ENCODE measurements at regions not wholly inside any gene's neighbourhood (a gene's known extent, or its start where the extent isn't known, plus 50 kb on each side); places are given as distances from the start of the nearest gene placed in this dataset.
"Not testable (repeated sequence)": the region's sequence is repeated elsewhere in the genome, so short reads cannot be mapped to it uniquely, and the experiment has no call there.

- 59 to 78% (median 63%) methylated on average over 2 of the region's 2 CpGs for WGBS, 3 donors
- Histone ChIP-seq H3K4me1 (ENCODE audit: control insufficient read depth in 3 of 3, insufficient read depth in 2 of 3, low read depth in 1 of 3, low read length in 2 of 3) (no peaks in the 10 kb centered on the region), H3K36me3 (ENCODE audit: control insufficient read depth in 3 of 3, insufficient read depth in 2 of 3, low read depth in 1 of 3, low read length in 3 of 3) (no peaks in the 10 kb centered on the region), H3K27ac (ENCODE audit: low read depth in 1 of 3, low read length in 2 of 3) (no peak overlapping the region), H3K4me3 (ENCODE audit: low read depth in 1 of 3, low read length in 3 of 3) (no peak overlapping the region), H3K27me3 (ENCODE audit: control insufficient read depth in 3 of 3, insufficient read depth in 3 of 3, low read length in 3 of 3) (peaks cover 0 to 9% (median 7%) of the 10 kb centered on the region in 3 donors), H3K9me3 (ENCODE audit: control insufficient read depth in 2 of 2, insufficient read depth in 1 of 2, low read depth in 1 of 2, low read length in 1 of 2) (no peaks in the 10 kb centered on the region)
- FAIRE-seq (no peak), DNase-seq (no peak)
Measured at GRCh38 chr1:38500891-38501290, 358.7 kb downstream of the RRAGC start.

DNA sequence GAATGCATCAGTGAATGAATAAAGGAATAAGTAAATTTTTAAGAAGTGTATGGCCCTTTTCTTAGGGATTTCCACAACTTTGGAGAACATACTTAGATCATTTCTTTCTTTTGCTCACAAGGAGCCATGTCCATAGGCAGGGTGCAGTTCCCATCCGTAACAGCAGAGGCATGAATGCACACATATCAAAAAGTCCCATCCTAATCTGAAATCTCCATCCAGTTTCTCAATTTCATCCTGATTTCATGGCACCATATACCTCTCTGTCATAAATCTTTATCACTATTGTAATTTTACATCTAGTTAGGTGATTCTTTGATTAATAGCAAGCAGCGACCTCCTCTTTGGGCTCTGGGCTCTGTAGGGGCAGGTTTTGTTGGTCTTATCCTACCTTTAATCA lies 359.2 kb downstream of the RRAGC start:
- H3K4me1 ChIP-seq (ENCODE audit: control insufficient read depth in 3 of 3, insufficient read depth in 2 of 3, low read depth in 1 of 3, low read length in 2 of 3), result no peaks in the 10 kb centered on the region
- H3K27ac ChIP-seq (ENCODE audit: low read depth in 1 of 3, low read length in 2 of 3), result no peak overlapping the region
- no peak for FAIRE-seq
- no peaks in the 10 kb centered on the region for H3K36me3 ChIP-seq (ENCODE audit: control insufficient read depth in 3 of 3, insufficient read depth in 2 of 3, low read depth in 1 of 3, low read length in 3 of 3)
- H3K9me3 ChIP-seq (ENCODE audit: control insufficient read depth in 2 of 2, insufficient read depth in 1 of 2, low read depth in 1 of 2, low read length in 1 of 2), result no peaks in the 10 kb centered on the region
- peaks cover 0 to 9% (median 7%) of the 10 kb centered on the region in 3 donors for H3K27me3 ChIP-seq (ENCODE audit: control insufficient read depth in 3 of 3, insufficient read depth in 3 of 3, low read length in 3 of 3)
- no peak overlapping the region for H3K4me3 ChIP-seq (ENCODE audit: low read depth in 1 of 3, low read length in 3 of 3)
- DNase-seq, result no peak
- 52 to 80% (median 54%) methylated on average over 2 of the region's 2 CpGs for WGBS, 3 donors

- FAIRE-seq (no peak), DNase-seq (no peak)
- H3K4me3 ChIP-seq (ENCODE audit: low read depth in 1 of 3, low read length in 3 of 3), result no peak overlapping the region
- H3K36me3 ChIP-seq (ENCODE audit: control insufficient read depth in 3 of 3, insufficient read depth in 2 of 3, low read depth in 1 of 3, low read length in 3 of 3), result no peaks in the 10 kb centered on the region
- no peak overlapping the region for H3K27ac ChIP-seq (ENCODE audit: low read depth in 1 of 3, low read length in 2 of 3)
- 29 to 39% (median 32%) methylated on average over 6 to 7 of the region's 7 CpGs for WGBS, 3 donors
- H3K9me3 ChIP-seq (ENCODE audit: control insufficient read depth in 2 of 2, insufficient read depth in 1 of 2, low read depth in 1 of 2, low read length in 1 of 2), result no peaks in the 10 kb centered on the region
- H3K27me3 ChIP-seq (ENCODE audit: control insufficient read depth in 3 of 3, insufficient read depth in 3 of 3, low read length in 3 of 3), result peaks cover 0 to 7% (median 7%) of the 10 kb centered on the region in 3 donors
- H3K4me1 ChIP-seq (ENCODE audit: control insufficient read depth in 3 of 3, insufficient read depth in 2 of 3, low read depth in 1 of 3, low read length in 2 of 3), result no peaks in the 10 kb centered on the region
Measured at GRCh38 chr1:38498686-38499085, 360.9 kb downstream of the RRAGC start.

GRCh38 chr1:38497921-38498656 lies 361.5 kb downstream of the RRAGC start:
- H3K4me1 ChIP-seq (ENCODE audit: control insufficient read depth in 3 of 3, insufficient read depth in 2 of 3, low read depth in 1 of 3, low read length in 2 of 3), result no peaks in the 10 kb centered on the region
- DNase-seq, result no peak
- H3K27me3 ChIP-seq (ENCODE audit: control insufficient read depth in 3 of 3, insufficient read depth in 3 of 3, low read length in 3 of 3), result peaks cover 0 to 7% (median 7%) of the 10 kb centered on the region in 3 donors
- H3K36me3 ChIP-seq (ENCODE audit: control insufficient read depth in 3 of 3, insufficient read depth in 2 of 3, low read depth in 1 of 3, low read length in 3 of 3), result no peaks in the 10 kb centered on the region
- H3K27ac ChIP-seq (ENCODE audit: low read depth in 1 of 3, low read length in 2 of 3), result no peak overlapping the region
- no peaks in the 10 kb centered on the region for H3K9me3 ChIP-seq (ENCODE audit: control insufficient read depth in 2 of 2, insufficient read depth in 1 of 2, low read depth in 1 of 2, low read length in 1 of 2)
- WGBS, 3 donors, result 50 to 56% (median 55%) methylated on average over 7 of the region's 7 CpGs
- no peak overlapping the region for H3K4me3 ChIP-seq (ENCODE audit: low read depth in 1 of 3, low read length in 3 of 3)
- FAIRE-seq, result no peak

DNA sequence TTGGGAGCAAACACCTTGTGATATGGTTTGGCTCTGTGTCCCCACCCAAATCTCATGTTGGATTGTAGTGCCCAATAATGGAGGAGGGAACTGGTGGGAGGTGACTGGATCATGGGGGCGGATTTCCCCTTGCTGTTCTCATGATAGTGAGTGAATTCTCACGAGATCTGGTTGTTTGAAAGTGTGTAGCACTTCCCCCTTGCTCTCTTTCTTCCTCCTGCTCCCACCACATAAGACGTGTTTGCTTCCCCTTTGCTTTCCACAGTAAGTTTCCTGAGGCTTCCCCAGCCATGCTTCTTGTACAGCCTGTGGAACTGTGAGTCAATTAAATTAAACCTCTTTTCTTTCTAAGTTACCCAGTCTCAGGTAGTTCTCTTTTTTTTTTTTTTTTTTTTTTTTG lies 366.3 kb downstream of the RRAGC start:
- H3K27me3 ChIP-seq (ENCODE audit: control insufficient read depth in 3 of 3, insufficient read depth in 3 of 3, low read length in 3 of 3); H3K27ac ChIP-seq (ENCODE audit: low read depth in 1 of 3, low read length in 2 of 3); H3K4me1 ChIP-seq (ENCODE audit: control insufficient read depth in 3 of 3, insufficient read depth in 2 of 3, low read depth in 1 of 3, low read length in 2 of 3); DNase-seq; H3K36me3 ChIP-seq (ENCODE audit: control insufficient read depth in 3 of 3, insufficient read depth in 2 of 3, low read depth in 1 of 3, low read length in 3 of 3); H3K9me3 ChIP-seq (ENCODE audit: control insufficient read depth in 2 of 2, insufficient read depth in 1 of 2, low read depth in 1 of 2, low read length in 1 of 2); H3K4me3 ChIP-seq (ENCODE audit: low read depth in 1 of 3, low read length in 3 of 3); FAIRE-seq: not testable (repeated sequence)
- WGBS, 3 donors, result 48 to 54% (median 50%) methylated on average over 3 of the region's 3 CpGs

- H3K4me1 ChIP-seq (ENCODE audit: control insufficient read depth in 3 of 3, insufficient read depth in 2 of 3, low read depth in 1 of 3, low read length in 2 of 3), result no peaks in the 10 kb centered on the region
- H3K27me3 ChIP-seq (ENCODE audit: control insufficient read depth in 3 of 3, insufficient read depth in 3 of 3, low read length in 3 of 3), result peaks cover 0 to 6% (median 2%) of the 10 kb centered on the region in 3 donors
- peaks cover 0 to 4% of the 10 kb centered on the region in 2 donors for H3K9me3 ChIP-seq (ENCODE audit: control insufficient read depth in 2 of 2, insufficient read depth in 1 of 2, low read depth in 1 of 2, low read length in 1 of 2)
- H3K27ac ChIP-seq (ENCODE audit: low read depth in 1 of 3, low read length in 2 of 3), result no peak overlapping the region
- DNase-seq (peak in 1 of 2 donors; percentile 14), FAIRE-seq (no peak)
- H3K36me3 ChIP-seq (ENCODE audit: control insufficient read depth in 3 of 3, insufficient read depth in 2 of 3, low read depth in 1 of 3, low read length in 3 of 3), result no peaks in the 10 kb centered on the region
- whole genome bisulfite sequencing, 3 donors, result 50 to 59% (median 51%) methylated on average over 6 of the region's 6 CpGs
- H3K4me3 ChIP-seq (ENCODE audit: low read depth in 1 of 3, low read length in 3 of 3), result no peak overlapping the region
Measured at GRCh38 chr1:38489844-38490270, 369.7 kb downstream of the RRAGC start.

DNA sequence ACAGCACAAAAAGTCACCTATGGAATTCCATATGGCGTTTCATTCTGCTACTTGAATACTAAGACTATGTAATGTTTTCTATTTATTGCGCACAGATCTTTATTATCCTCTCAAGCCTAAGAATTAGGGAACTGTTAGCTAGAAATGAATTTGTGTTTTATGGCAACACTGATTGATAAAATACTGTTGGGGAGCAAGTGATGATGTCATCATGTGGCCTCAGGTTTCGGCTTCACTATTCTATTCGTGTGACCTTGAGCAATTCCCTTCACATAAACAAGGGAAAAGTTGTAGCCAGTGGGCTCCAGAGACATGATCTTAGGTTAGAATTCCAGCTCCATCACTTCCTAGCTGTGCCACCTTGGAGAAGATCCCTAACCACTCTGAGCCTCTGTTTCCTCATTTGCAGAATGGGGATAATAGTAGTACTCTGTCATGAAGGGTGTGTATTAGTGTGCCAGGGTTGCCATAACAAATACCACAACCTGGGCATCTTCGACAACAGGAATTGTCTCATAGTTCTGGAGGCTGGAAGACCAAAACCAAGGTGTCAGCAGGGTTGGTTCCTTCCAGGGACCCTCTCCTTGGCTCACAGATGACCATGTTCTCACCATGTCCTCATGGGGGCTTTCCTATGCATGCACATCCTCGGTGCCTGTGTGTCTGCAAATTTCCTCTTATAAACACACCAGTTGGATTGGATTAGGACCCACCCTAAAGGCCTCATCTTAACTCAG lies 371.2 kb downstream of the RRAGC start:
- DNase-seq (no peak), FAIRE-seq (no peak)
- WGBS, 3 donors, result 74 to 82% (median 80%) methylated on average over 6 of the region's 6 CpGs
- Histone ChIP-seq H3K27ac (ENCODE audit: low read depth in 1 of 3, low read length in 2 of 3) (no peak overlapping the region), H3K36me3 (ENCODE audit: control insufficient read depth in 3 of 3, insufficient read depth in 2 of 3, low read depth in 1 of 3, low read length in 3 of 3) (no peaks in the 10 kb centered on the region), H3K4me1 (ENCODE audit: control insufficient read depth in 3 of 3, insufficient read depth in 2 of 3, low read depth in 1 of 3, low read length in 2 of 3) (no peaks in the 10 kb centered on the region), H3K4me3 (ENCODE audit: low read depth in 1 of 3, low read length in 3 of 3) (no peak overlapping the region), H3K27me3 (ENCODE audit: control insufficient read depth in 3 of 3, insufficient read depth in 3 of 3, low read length in 3 of 3) (peaks cover 0 to 6% (median 0%) of the 10 kb centered on the region in 3 donors), H3K9me3 (ENCODE audit: control insufficient read depth in 2 of 2, insufficient read depth in 1 of 2, low read depth in 1 of 2, low read length in 1 of 2) (peaks cover 0 to 4% of the 10 kb centered on the region in 2 donors)

DNA sequence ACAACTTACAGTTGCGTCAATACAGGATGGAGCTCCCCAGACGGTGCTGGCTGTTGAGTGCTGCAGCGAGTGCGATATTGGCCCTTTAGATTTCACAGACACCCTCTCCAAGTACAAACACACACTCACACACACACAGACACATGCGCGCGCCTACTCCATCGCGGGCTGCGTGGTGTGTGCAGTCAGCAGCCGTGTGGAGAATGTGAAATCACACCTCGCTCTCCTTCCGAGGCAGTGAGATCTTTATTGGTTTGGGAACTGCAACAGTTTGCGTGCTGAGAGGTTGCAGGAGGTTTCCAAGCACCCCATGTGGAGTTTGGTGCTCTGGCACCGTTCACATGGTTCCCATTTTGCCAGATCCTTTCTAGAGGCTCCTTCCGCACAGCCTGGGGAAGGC lies 372.2 kb downstream of the RRAGC start:
- DNase-seq, result no peak
- no peak overlapping the region for H3K27ac ChIP-seq (ENCODE audit: low read depth in 1 of 3, low read length in 2 of 3)
- no peaks in the 10 kb centered on the region for H3K36me3 ChIP-seq (ENCODE audit: control insufficient read depth in 3 of 3, insufficient read depth in 2 of 3, low read depth in 1 of 3, low read length in 3 of 3)
- H3K4me1 ChIP-seq (ENCODE audit: control insufficient read depth in 3 of 3, insufficient read depth in 2 of 3, low read depth in 1 of 3, low read length in 2 of 3), result no peaks in the 10 kb centered on the region
- peaks cover 0 to 6% (median 0%) of the 10 kb centered on the region in 3 donors for H3K27me3 ChIP-seq (ENCODE audit: control insufficient read depth in 3 of 3, insufficient read depth in 3 of 3, low read length in 3 of 3)
- WGBS, 3 donors, result 83 to 86% (median 84%) methylated on average over 16 of the region's 16 CpGs
- FAIRE-seq, result no peak
- peaks cover 0 to 4% of the 10 kb centered on the region in 2 donors for H3K9me3 ChIP-seq (ENCODE audit: control insufficient read depth in 2 of 2, insufficient read depth in 1 of 2, low read depth in 1 of 2, low read length in 1 of 2)
- H3K4me3 ChIP-seq (ENCODE audit: low read depth in 1 of 3, low read length in 3 of 3), result no peak overlapping the region

Data from small intestine (tissue), 7 donors.